Stimulated activated effector memory CD8-positive, alpha-beta T cell treated with anti-CD3 and anti-CD28 coated beads, Interleukin-12 subunit alpha, Interleukin-12 subunit beta, amount 100 ng/mL, for 72 hours (primary cell): ENCODE measurements at regions not wholly inside any gene's neighbourhood (a gene's known extent, or its start where the extent isn't known, plus 50 kb on each side); places are given as distances from the start of the nearest gene placed in this dataset.
"Not testable (repeated sequence)": the region's sequence is repeated elsewhere in the genome, so short reads cannot be mapped to it uniquely, and the experiment has no call there.

ENCODE experiments used
- ATAC-seq: fragments of 150-1000 bp; cut with Tn5 transposase; 2 replicates; pipeline ENCODE4 v1.10.0; 2021
- DNase-seq, 2 donors: peaks; one replicate each; pipeline ENCODE4 v3.0.0; 2021 to 2022; ENCODE audit warnings: low spot score in 2 of 2
- H3K27ac Mint-ChIP-seq: one replicate; pipeline ENCODE4 v1.8.0; 2022; ENCODE audit warnings: mild to moderate bottlenecking, mixed read lengths
- H3K36me3 Mint-ChIP-seq: one replicate; pipeline ENCODE4 v1.8.0; 2022; ENCODE audit warnings: mild to moderate bottlenecking, mixed read lengths
- H3K4me1 Mint-ChIP-seq: one replicate; pipeline ENCODE4 v1.8.0; 2022; ENCODE audit warnings: mixed read lengths
- H3K4me3 Mint-ChIP-seq: one replicate; pipeline ENCODE4 v1.8.0; 2022; ENCODE audit warnings: mild to moderate bottlenecking, mixed read lengths
- H3K9me3 Mint-ChIP-seq: one replicate; pipeline ENCODE4 v1.8.0; 2022; ENCODE audit warnings: mixed read lengths

DNA sequence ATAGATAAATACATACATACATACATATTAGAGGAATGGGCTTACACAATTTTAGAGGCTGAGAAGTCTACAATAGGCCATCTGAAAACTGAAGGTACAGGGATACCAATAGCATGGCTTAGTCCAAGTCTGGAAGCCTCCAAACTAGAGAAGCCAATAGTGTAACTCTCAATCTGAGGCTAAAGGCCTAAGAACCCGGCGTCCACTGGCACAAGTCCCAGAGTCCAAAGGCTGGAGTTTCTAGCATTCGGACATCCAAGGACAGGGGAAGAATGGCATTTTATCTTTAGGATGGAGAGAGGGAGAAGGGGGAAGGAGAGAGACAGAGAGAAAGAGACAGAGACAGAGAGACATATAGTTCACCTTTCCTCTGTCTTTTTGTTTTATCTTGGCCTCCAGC is 63.7 kb upstream of the SYT4 start:
- ATAC-seq: no peak
- Mint-ChIP-seq H3K36me3 (no peaks in the 10 kb centered on the region), H3K27ac (no peak overlapping the region), H3K4me1 (no peaks in the 10 kb centered on the region), H3K4me3 (no peak overlapping the region), H3K9me3 (peaks cover 15% of the 10 kb centered on the region)
- no peak for DNase-seq

GRCh38 chr18:43350176-43350575 is 72.9 kb upstream of the SYT4 start:
- Mint-ChIP-seq H3K36me3 (no peaks in the 10 kb centered on the region), H3K4me1 (no peaks in the 10 kb centered on the region), H3K4me3 (no peak overlapping the region), H3K27ac (no peak overlapping the region), H3K9me3 (peaks cover 9% of the 10 kb centered on the region)
- no peak for DNase-seq
- ATAC-seq: no peak

DNA sequence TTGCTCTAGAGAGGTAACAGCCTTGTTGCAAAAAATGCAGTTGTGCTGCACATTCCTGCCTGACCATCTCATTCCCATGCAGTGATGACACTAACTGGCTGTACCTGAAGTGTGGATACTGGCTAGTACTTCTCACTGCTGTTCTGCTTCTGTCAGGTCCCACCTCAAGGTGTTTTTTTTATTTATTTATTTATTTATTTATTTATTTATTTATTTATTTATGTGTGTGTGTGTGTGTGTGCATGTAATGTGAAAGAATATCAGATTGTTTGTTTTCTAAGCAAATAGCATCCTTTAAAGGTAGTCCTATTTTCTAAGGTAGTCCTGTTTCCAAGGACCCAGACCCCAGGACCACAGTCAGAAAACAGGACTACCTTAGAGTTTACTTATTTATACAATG is 87.2 kb upstream of the SYT4 start:
- Mint-ChIP-seq H3K36me3 (no peaks in the 10 kb centered on the region), H3K27ac (no peak overlapping the region), H3K9me3 (peaks cover 18% of the 10 kb centered on the region), H3K4me1 (no peaks in the 10 kb centered on the region), H3K4me3 (no peak overlapping the region)
- DNase-seq (no peak), ATAC-seq (no peak)

GRCh38 chr18:43367895-43368294 is 90.6 kb upstream of the SYT4 start:
- Mint-ChIP-seq H3K27ac (no peak overlapping the region), H3K36me3 (no peaks in the 10 kb centered on the region), H3K4me1 (no peaks in the 10 kb centered on the region), H3K9me3 (peaks cover 12% of the 10 kb centered on the region), H3K4me3 (no peak overlapping the region)
- DNase-seq (no peak), ATAC-seq (no peak)

- H3K9me3 Mint-ChIP-seq, H3K4me3 Mint-ChIP-seq, ATAC-seq, H3K27ac Mint-ChIP-seq, H3K36me3 Mint-ChIP-seq, DNase-seq, H3K4me1 Mint-ChIP-seq: not testable (repeated sequence)
Measured at GRCh38 chr18:43369311-43369710, 92.0 kb upstream of the SYT4 start.

- no peak for DNase-seq
- Mint-ChIP-seq H3K4me3 (no peak overlapping the region), H3K9me3 (peaks cover 11% of the 10 kb centered on the region), H3K27ac (no peak overlapping the region), H3K4me1 (no peaks in the 10 kb centered on the region), H3K36me3 (no peaks in the 10 kb centered on the region)
- ATAC-seq: no peak
Measured at GRCh38 chr18:43372773-43373172, 95.5 kb upstream of the SYT4 start.

DNA sequence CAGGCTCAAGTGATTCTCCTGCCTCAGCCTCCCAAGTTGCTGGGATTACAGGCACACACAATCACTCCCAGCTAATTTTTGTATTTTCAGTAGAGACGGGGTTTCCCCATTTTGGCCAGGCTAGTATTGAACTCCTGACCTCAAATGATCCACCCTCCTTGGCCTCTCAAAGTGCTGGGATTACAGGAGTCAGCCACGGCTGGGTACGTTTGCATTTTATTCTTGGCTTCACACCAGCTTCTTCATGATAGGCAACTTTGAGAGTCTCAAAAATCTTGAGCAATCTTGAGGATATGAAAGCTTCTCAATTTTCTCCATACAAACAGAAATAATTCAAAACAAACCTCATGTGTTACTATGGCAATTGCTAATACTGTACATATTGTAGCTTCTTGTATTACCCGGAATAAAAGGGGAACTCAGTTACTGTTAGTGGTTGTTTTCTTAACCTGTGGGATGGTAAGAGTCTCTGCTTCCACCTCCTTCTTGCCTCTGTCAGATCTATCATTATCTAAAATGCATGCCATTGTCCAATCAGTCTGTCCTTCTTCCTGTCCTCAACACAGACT is 102.9 kb upstream of the SYT4 start:
- Mint-ChIP-seq H3K4me3 (no peak overlapping the region), H3K36me3 (no peaks in the 10 kb centered on the region), H3K9me3 (peaks cover 12% of the 10 kb centered on the region), H3K27ac (no peak overlapping the region), H3K4me1 (no peaks in the 10 kb centered on the region)
- ATAC-seq (no peak), DNase-seq (no peak)

- no peaks in the 10 kb centered on the region for H3K36me3 Mint-ChIP-seq
Measured at GRCh38 chr18:43382641-43383403, 105.5 kb upstream of the SYT4 start.

GRCh38 chr18:43389163-43389562 is 111.9 kb upstream of the SYT4 start:
- no peak for ATAC-seq
- peaks cover 4% of the 10 kb centered on the region for H3K9me3 Mint-ChIP-seq
- H3K27ac Mint-ChIP-seq: no peak overlapping the region
- no peaks in the 10 kb centered on the region for H3K36me3 Mint-ChIP-seq
- DNase-seq: no peak
- H3K4me3 Mint-ChIP-seq: no peak overlapping the region
- H3K4me1 Mint-ChIP-seq: no peaks in the 10 kb centered on the region

More at GRCh38 chr18:43382641-43383403, 105.5 kb upstream of the SYT4 start:
- no peak for DNase-seq
- ATAC-seq: no peak
- no peak overlapping the region for H3K4me3 Mint-ChIP-seq
- peaks cover 6% of the 10 kb centered on the region for H3K9me3 Mint-ChIP-seq
- H3K4me1 Mint-ChIP-seq: no peaks in the 10 kb centered on the region
- H3K27ac Mint-ChIP-seq: no peak overlapping the region

DNA sequence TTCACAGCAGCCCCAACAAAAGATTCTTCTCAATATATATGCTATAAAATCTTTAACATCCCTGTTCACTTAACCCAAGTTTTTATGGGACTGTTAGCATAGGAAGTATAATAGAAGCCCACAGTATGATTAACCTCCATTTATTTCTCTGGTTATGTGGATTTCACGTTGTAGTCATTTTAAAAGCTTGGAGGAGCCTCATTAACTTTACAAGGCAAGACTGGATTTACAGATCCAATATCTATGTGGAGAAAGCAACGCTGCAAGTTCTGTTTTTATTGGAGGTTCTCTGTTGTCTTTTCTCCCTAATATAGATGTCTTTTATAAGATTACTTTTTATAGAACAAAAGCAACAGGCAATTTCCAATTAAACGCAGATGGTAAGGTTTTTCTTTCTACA is 114.9 kb upstream of the SYT4 start:
- DNase-seq (no peak), ATAC-seq (no peak)
- peaks cover 4% of the 10 kb centered on the region for H3K9me3 Mint-ChIP-seq
- no peak overlapping the region for H3K27ac Mint-ChIP-seq
- H3K4me3 Mint-ChIP-seq: no peak overlapping the region
- no peaks in the 10 kb centered on the region for H3K4me1 Mint-ChIP-seq
- H3K36me3 Mint-ChIP-seq: no peaks in the 10 kb centered on the region

DNA sequence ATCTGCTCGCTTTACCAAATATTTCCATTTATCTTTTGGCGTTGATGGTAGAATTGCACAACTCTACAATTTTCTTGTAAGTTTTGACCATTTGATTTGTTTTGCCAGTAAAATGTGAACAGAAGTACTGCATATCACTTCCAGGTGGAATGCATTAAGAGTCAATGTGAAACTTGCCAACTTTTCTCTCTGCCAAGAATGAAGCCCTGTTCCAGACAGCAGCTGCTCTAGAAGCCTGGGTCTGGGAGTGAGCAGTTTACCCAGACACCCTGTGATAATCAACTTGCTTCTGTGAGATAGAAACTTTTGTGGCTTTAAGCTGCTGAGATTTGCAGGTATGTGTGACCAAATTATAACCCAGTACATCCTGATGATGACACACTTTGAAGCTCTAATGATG is 115.9 kb upstream of the SYT4 start:
- peaks cover 4% of the 10 kb centered on the region for H3K9me3 Mint-ChIP-seq
- no peaks in the 10 kb centered on the region for H3K36me3 Mint-ChIP-seq
- H3K4me1 Mint-ChIP-seq: no peaks in the 10 kb centered on the region
- no peak for DNase-seq
- no peak for ATAC-seq
- no peak overlapping the region for H3K4me3 Mint-ChIP-seq
- no peak overlapping the region for H3K27ac Mint-ChIP-seq

DNA sequence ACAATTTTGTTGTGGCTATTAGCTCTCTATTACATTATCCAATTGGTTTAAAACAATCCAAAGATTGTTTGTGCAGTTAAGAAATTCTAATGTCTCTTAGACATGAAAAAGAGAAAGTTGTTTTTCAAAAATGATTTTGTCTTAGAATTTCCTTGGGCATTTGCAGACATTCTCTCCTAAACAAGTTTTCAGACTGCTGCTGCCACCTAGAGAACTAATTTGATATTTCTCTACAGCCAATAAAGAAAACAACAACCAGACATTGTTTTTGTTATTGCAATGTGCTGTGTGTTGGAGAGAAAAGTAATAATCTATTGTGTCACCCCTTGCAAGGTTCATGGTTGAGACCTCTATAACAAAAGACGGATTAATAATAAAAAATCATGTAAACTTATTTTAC is 119.0 kb upstream of the SYT4 start:
- peaks cover 6% of the 10 kb centered on the region for H3K9me3 Mint-ChIP-seq
- ATAC-seq (no peak), DNase-seq (no peak)
- no peak overlapping the region for H3K4me3 Mint-ChIP-seq
- H3K4me1 Mint-ChIP-seq: no peaks in the 10 kb centered on the region
- no peak overlapping the region for H3K27ac Mint-ChIP-seq
- H3K36me3 Mint-ChIP-seq: no peaks in the 10 kb centered on the region

- H3K4me3 Mint-ChIP-seq: no peak overlapping the region
- peaks cover 3% of the 10 kb centered on the region for H3K9me3 Mint-ChIP-seq
- no peak for DNase-seq
- no peak overlapping the region for H3K27ac Mint-ChIP-seq
- no peaks in the 10 kb centered on the region for H3K36me3 Mint-ChIP-seq
- no peaks in the 10 kb centered on the region for H3K4me1 Mint-ChIP-seq
- ATAC-seq: no peak
Measured at GRCh38 chr18:43398601-43399000, 121.3 kb upstream of the SYT4 start.

GRCh38 chr18:43405097-43405496 is 127.8 kb upstream of the SYT4 start:
- H3K36me3 Mint-ChIP-seq: no peaks in the 10 kb centered on the region
- no peak for DNase-seq
- no peaks in the 10 kb centered on the region for H3K4me1 Mint-ChIP-seq
- ATAC-seq: no peak
- H3K4me3 Mint-ChIP-seq: no peak overlapping the region
- no peak overlapping the region for H3K27ac Mint-ChIP-seq
- H3K9me3 Mint-ChIP-seq: peaks cover 10% of the 10 kb centered on the region

DNA sequence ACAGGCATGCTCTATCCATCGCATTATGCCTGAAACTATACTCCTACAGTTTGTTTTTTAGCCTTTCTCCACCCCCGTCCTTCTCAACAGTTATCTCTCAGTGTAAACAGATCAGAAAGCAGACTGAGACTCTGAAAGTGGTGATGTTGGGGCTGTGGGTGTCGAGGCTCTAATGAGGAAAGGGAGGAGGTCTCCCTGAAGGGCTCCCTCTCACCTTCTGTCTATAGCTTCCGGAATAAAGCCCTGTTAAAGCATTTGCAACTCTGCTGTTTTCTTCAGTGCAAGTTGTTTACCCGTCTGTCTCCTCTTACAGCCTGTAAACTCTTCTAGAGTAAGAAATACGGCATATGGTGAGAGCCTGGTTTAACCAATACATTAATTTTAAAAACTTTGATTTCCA is 136.7 kb upstream of the SYT4 start:
- DNase-seq: no peak
- ATAC-seq: no peak
- Mint-ChIP-seq H3K9me3 (no peaks in the 10 kb centered on the region), H3K36me3 (no peaks in the 10 kb centered on the region), H3K4me3 (no peak overlapping the region), H3K4me1 (no peaks in the 10 kb centered on the region), H3K27ac (no peak overlapping the region)

DNA sequence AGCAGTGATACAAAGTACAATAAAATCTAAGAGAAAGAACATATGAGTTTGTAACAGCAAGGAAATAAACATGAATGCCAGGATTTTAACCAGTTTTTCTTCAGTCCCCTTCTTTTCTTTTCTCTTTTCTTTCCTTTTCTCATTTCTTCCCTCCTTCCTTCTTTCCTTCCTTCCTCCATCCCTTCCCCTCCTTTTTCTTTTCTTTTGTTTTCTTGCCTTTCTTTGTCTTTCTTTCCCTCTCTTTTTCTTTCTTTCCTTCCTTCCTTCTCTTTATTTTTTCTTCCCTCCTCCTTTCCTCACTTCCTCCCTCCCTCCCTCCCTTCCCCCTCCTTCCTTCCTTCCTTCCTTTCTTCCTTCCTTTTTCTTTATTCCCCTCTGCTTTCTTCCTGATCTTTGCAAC is 142.8 kb upstream of the SYT4 start:
- ATAC-seq: no peak
- Mint-ChIP-seq H3K27ac (no peak overlapping the region), H3K4me1 (no peaks in the 10 kb centered on the region), H3K9me3 (peaks cover 5% of the 10 kb centered on the region), H3K4me3 (no peak overlapping the region), H3K36me3 (no peaks in the 10 kb centered on the region)
- no peak for DNase-seq
